Upper lobe of right lung (tissue), 1 donor: ENCODE measurements at regions not wholly inside any gene's neighbourhood (a gene's known extent, or its start where the extent isn't known, plus 50 kb on each side); places are given as distances from the start of the nearest gene placed in this dataset.

Source experiments
- ATAC-seq: fragments of 200-7000 bp; cut with Tn5 transposase; one replicate; pipeline ENCODE4 v1.9.1; 2020; ENCODE audit warnings: mild to moderate bottlenecking, moderate library complexity
- DNase-seq: peaks from one replicate; pipeline ENCODE4 v3.0.0-alpha.2; 2020
- H3K27ac ChIP-seq: fragments of 200-600 bp; one replicate; pipeline ENCODE4 v1.8.0; 2022
- H3K27me3 ChIP-seq: fragments of 200-600 bp; one replicate; pipeline ENCODE4 v1.8.0; 2022; ENCODE audit warnings: mild to moderate bottlenecking
- H3K36me3 ChIP-seq: fragments of 200-600 bp; one replicate; pipeline ENCODE4 v1.8.0; 2022
- H3K4me1 ChIP-seq: fragments of 200-600 bp; one replicate; pipeline ENCODE4 v1.8.0; 2022
- H3K4me3 ChIP-seq: fragments of 200-600 bp; one replicate; pipeline ENCODE4 v1.8.0; 2022; ENCODE audit warnings: mild to moderate bottlenecking
- H3K9me3 ChIP-seq: fragments of 200-600 bp; one replicate; pipeline ENCODE4 v1.8.0; 2022
- CTCF ChIP-seq: fragments of 200-600 bp; IDR thresholded peaks from one replicate; pipeline ENCODE4 v1.8.0; 2022; ENCODE audit warnings: antibody characterized with exemption
- intact Hi-C: fragments of 100-400 bp; cut with DNase I; formaldehyde crosslinking; loops from one replicate; pipeline ENCODE4 v1.11.0; 2022
- donor health status: DM: no; HTN: yes; CAD: no; lungs with severe emphysema.

GRCh38 chr4:132056496-132056895, 1092.6 kb upstream of the PCDH10 start:
- Histone ChIP-seq H3K27ac (no peak overlapping the region), H3K9me3 (no peaks in the 10 kb centered on the region), H3K27me3 (no peaks in the 10 kb centered on the region), H3K36me3 (no peaks in the 10 kb centered on the region), H3K4me1 (no peaks in the 10 kb centered on the region), H3K4me3 (no peak overlapping the region)
- DNase-seq (no peak), ATAC-seq (no peak)
- no peak for TF ChIP-seq CTCF
- intact Hi-C loops: no loop called here

- TF ChIP-seq CTCF: no peak
- Histone ChIP-seq H3K9me3 (no peaks in the 10 kb centered on the region), H3K4me3 (no peak overlapping the region), H3K36me3 (no peaks in the 10 kb centered on the region), H3K27me3 (no peaks in the 10 kb centered on the region), H3K27ac (no peak overlapping the region), H3K4me1 (no peaks in the 10 kb centered on the region)
- intact Hi-C loops: no loop called here
- no peak for ATAC-seq
- DNase-seq: no peak
Measured at GRCh38 chr4:132059227-132059626, 1089.9 kb upstream of the PCDH10 start.

GRCh38 chr4:132062611-132063239, 1086.4 kb upstream of the PCDH10 start:
- Histone ChIP-seq H3K4me1 (no peaks in the 10 kb centered on the region), H3K4me3 (no peak overlapping the region), H3K27me3 (no peaks in the 10 kb centered on the region), H3K9me3 (no peaks in the 10 kb centered on the region), H3K36me3 (no peaks in the 10 kb centered on the region), H3K27ac (no peak overlapping the region)
- ATAC-seq (peak; percentile 49), DNase-seq (no peak)
- intact Hi-C loops: no loop called here
- no peak for TF ChIP-seq CTCF

- H3K36me3 ChIP-seq: no peaks in the 10 kb centered on the region
- H3K4me1 ChIP-seq: no peaks in the 10 kb centered on the region
- H3K27ac ChIP-seq: no peak overlapping the region
- intact Hi-C loops: no loop called here
- no peak for DNase-seq
- no peaks in the 10 kb centered on the region for H3K9me3 ChIP-seq
- TF ChIP-seq CTCF: no peak
- H3K27me3 ChIP-seq: no peaks in the 10 kb centered on the region
- no peak overlapping the region for H3K4me3 ChIP-seq
- no peak for ATAC-seq
Measured at GRCh38 chr4:132063829-132064228, 1085.3 kb upstream of the PCDH10 start.

GRCh38 chr4:132065940-132066495, 1083.1 kb upstream of the PCDH10 start:
- no peaks in the 10 kb centered on the region for H3K36me3 ChIP-seq
- no peak overlapping the region for H3K27ac ChIP-seq
- no peaks in the 10 kb centered on the region for H3K9me3 ChIP-seq
- H3K4me1 ChIP-seq: no peaks in the 10 kb centered on the region
- intact Hi-C loops: no loop called here
- no peaks in the 10 kb centered on the region for H3K27me3 ChIP-seq
- ATAC-seq (no peak), DNase-seq (no peak)
- TF ChIP-seq CTCF: no peak
- no peak overlapping the region for H3K4me3 ChIP-seq

- DNase-seq: no peak
Measured at GRCh38 chr4:132071815-132072214, 1077.3 kb upstream of the PCDH10 start.

More at GRCh38 chr4:132071815-132072214, 1077.3 kb upstream of the PCDH10 start:
- H3K36me3 ChIP-seq: no peaks in the 10 kb centered on the region
- no peak overlapping the region for H3K27ac ChIP-seq
- H3K9me3 ChIP-seq: no peaks in the 10 kb centered on the region
- H3K4me1 ChIP-seq: no peaks in the 10 kb centered on the region
- intact Hi-C loops: no loop called here
- H3K27me3 ChIP-seq: no peaks in the 10 kb centered on the region
- no peak overlapping the region for H3K4me3 ChIP-seq
- ATAC-seq: no peak
- TF ChIP-seq CTCF: no peak
